GM21576 (cell line): ENCODE measurements at regions not wholly inside any gene's neighbourhood (a gene's known extent, or its start where the extent isn't known, plus 50 kb on each side); places are given as distances from the start of the nearest gene placed in this dataset.

Source experiments
- ATAC-seq: cut with Tn5 transposase; IDR thresholded peaks from one replicate; pipeline ENCODE4 v1.9.1; 2021; ENCODE audit warnings: mild to moderate bottlenecking, moderate library complexity; ENCODE audit not compliant: unreplicated experiment

DNA sequence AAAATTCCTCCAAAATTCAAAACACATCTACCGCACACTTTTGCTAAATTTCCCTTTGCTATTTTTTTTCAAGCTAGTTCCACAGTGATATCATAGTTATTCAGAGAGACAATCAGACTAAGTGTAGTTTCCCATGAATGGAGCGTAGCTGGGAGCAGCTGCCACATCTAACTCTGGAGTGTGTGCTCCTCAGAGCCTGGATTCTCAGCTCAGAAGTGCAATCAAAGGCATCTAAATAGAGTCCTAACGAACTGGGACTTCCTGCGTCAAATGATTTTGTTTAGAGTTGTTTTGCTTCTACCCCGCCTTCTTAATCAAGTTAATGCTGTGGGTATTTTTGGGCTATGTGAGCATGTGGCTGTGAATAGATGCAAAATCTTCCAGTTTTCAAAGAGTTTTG lies 160.3 kb downstream of the TMEM18 start:
- ATAC-seq = no peak

DNA sequence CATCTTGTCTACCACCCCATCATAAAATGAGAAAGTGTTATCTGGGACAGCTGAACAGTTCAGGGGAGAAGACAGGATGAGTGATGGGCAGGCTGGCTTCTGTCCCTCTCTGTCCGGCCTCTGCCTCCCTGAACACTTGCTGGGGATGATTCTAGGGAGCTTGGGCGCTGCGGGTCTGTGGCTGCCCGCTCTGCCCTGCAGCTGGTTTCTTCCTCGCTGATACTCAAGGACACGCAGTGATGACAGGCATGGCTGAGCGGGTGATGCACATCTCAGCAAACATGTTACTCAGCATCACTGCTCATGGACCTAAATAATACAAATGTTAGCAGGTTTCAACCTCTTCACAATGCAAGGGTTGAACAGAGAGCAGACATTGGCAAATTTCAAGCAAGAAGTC lies 161.1 kb downstream of the TMEM18 start:
- ATAC-seq = no peak

DNA sequence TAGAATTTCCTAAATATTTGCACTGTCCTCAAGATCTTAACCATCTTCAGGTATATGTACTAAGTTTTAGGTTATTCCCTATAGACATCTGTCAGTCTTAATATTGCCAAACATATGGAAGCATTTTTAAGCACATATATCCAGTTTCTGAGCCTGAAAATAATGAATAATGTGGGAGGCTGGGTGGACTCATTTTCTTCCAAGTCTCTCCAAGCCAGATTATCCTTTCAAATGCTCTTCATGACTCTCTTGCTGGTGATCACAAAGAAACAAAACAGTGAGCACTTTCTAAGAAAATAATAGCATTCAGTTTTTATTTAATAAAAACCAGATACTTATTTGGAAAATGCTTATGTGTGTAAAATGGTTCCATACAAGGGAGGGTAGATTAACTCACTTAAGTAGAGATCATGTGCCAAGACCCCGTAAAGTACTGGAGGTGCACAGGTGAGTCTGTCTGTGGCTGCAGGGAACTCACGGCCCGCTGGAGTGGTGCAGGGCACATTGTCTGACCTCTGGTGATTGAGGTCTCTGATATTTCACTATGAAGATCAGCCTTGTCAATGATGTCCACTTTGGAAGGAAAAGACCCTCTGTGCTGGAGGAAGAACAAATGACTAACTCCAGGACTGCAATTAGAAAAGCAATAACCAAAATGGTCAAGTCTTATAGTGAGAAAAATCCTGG lies 161.6 kb downstream of the TMEM18 start:
- ATAC-seq = no peak

DNA sequence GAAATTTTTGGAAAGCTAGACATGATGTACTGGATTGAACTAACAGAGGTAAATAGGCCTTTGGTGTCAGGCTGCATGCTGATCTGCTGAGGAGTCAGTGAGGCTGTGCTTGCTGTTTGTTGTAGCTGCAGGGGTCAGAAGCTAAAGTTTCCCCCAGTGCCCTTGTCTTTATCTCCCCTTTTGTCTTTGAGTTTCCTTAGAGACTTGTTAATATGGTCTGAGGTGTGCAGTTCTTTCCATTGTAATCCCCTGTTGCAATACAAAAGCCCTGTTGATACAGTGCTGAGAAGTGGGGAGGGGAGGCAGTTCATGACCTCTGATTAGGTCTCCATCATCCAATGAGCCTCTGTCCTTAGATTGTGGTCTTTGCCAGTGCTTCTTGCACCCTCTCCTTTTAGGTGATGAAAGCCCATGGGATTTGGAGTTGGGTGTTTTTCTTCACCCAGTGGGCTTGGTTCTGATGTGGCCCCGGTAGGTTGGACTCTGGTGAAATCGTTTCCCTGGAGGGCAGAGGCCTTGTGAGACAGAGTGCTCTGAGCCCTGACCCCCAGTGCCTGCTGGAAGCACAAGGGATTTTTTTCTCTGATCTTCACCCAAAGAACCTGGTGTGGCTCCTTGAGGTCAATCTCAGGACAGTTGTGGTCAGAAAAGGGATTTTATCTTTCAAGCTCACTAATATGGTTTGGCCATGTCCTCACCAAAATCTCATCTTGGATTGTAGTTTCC lies 163.1 kb downstream of the TMEM18 start:
- no peak for ATAC-seq

DNA sequence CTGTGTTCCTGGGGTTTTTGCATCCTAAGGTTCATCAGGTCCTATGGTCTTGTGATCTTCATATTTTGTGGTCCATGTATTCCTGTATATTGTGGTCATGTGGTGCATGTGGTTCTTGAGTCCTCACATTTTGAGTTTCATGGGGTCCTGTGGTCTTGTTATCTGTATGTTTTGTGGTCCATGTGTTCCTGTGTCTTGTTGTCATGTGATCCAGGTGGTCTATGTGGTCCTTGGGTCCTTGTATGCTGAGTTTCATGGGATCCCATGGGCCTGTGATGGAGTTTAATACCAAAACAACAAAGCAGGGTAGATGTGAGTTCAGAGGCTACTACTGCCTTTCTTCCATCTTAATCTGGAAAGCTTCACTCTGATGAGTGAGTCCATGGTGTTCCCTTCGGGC lies 166.4 kb downstream of the TMEM18 start:
- no peak for ATAC-seq

DNA sequence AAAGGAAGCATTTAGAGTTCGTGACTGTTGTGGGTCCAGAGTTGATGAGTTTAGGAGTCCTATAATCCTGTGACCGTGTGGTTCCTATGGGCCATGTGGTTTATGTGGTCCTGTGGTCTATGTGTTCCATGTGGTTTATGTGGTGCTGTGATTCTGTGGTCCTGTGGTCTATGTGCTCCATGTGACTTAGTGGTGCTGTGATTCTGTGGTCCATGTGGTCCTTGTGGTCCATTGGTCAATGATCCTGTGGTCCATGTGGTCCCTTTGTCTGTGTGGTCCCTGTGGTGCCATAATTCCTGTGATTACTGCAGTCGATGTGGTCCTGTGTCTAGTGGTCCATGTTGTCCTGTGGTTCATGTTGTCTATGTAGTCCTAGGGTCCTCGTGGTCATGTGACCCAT lies 167.3 kb downstream of the TMEM18 start:
- ATAC-seq = no peak

DNA sequence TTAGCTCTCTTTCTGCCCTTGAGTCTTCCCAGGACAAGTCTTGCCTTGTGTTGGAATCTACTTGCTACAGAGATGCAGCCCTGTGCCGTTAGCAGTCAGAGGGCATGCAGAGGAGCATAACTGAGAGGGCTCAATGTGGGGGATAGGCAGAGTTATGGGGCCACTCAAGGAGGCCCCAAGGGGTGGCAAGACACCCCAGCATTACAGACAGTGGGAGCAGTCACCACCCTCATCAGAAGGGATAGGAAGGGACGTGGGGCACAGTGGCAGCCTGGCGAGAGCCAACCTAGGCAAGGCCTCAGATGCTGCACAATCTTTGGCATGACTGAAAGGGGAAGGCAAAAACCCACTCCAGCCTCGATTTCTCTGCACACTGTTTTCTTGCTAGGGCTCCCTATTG lies 169.1 kb downstream of the TMEM18 start:
- ATAC-seq = no peak

DNA sequence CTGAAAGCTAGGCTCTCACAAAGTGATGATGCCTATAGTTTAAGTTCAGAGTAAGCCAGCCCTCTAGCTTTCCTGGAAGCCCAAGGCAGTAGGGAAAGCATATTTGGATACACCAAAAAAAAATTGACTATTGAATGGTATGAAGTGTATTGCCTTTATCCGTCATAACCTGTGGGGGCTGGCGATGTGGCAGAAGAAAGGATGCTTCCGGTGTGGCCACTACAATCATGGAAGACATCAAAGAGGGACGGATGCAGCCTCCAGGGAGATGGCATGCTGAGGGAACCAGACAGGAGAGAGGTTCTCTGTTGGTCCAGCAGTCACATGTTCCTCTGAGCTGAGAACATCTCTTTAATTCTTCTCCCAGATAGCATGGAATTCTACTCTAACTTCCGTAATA lies 170.3 kb downstream of the TMEM18 start:
- no peak for ATAC-seq

DNA sequence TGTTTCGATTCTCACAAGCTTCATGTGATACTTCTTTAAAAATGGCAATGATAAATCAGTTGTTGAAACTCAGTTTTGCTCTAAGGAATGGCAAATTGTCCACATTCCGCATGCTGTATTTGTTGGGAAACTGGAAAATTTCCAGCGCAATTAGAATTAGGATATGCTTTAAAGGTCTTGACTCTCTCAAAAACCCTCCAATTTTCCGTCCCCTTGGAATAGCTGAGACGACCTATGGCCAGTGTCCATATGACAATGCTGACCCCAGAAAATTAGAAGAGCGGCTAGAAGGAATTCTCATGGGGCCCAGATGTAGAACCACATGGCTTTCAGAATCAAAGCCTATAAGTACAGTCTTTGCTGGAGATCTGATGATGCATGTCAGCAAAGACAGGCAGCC lies 170.8 kb downstream of the TMEM18 start:
- ATAC-seq = no peak

DNA sequence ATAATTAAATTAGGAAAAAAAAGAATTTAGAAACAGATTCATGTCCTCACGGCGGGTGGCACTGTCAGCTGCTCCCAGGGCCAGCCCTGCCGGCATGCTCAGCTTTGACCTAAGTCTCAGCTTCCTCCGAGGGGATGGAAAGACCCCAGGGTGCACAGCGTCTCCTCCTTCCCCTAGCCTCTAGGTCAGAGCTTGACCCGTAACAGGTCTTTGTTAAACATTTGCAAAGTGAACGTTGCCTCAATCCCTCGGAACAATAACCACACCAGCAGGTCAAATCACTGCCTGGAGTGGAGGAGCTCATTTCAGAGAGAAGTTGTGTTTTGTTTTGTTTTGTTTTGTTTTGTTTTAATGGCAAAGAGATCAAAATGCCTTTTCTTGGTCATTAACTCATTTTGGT lies 171.3 kb downstream of the TMEM18 start:
- ATAC-seq = no peak

DNA sequence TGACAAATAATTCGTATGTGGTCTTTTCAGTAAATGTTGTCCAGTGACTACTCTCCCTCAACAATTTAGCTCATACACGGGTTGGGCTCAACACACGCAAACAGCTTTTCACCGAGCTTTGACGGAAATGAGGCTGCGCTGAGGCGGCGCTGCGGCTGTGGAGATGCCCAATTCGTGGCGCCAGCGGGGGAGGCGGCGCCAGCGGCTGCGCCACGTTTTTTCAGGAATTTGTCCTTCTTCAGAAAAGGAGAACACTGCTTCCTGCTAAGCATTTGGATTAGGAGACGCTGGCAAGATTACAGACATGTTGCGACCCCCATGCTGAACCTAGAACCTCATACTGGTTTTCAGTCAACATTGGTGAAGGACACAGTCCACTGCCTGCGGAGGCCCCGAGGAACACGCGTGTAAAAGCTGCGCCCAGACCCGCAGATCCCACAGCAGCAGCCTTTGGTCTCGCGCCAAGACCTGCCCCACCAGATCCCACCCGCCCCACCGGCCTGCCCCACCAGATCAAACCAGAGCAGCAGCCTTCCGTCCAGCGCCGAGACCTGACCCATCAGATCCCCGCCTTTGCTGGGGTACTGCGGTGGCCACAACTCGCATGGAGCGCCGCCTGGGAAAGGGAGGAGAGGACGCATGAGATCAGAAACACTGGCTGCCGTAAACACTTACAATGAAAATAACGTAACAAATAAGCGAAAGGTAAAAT lies 173.8 kb downstream of the TMEM18 start:
- ATAC-seq = no peak

DNA sequence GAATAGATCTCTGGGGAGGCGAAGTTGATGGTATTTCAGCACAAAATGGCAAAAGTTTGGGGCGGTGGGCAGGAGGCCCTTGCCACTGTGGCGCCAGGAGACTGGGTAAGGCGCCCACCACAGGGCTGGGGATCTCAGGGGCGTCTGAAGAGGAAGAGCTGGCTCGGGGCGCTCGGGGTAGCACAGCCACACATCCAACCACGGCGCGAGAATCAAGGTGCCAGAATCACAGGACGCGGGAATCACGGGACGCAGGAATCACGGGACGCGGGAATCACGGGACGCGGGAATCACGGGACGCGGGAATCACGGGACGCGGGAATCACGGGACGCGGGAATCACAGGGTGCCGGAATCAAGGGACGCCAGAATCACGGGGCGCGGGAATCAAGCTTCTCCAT lies 174.4 kb downstream of the TMEM18 start:
- no peak for ATAC-seq

DNA sequence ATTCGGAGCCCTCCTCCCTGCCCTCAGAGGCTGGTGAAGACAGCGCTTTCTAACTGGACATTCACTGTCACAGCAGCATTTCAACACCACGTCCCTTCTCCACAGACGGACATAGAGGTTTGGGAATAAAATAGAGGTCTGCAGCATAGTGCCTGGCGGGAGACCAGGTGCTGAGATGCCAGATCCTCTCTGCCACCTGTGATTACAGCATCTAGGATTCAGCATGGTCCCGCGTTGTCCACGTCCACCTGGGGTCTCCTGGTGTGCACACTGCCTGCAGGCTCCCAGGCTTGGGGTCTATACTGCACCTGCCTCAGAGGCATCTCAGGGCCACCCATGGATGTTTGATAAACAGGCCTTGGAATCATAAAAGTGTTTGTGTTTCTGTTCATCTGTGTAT lies 175.5 kb downstream of the TMEM18 start:
- no peak for ATAC-seq

DNA sequence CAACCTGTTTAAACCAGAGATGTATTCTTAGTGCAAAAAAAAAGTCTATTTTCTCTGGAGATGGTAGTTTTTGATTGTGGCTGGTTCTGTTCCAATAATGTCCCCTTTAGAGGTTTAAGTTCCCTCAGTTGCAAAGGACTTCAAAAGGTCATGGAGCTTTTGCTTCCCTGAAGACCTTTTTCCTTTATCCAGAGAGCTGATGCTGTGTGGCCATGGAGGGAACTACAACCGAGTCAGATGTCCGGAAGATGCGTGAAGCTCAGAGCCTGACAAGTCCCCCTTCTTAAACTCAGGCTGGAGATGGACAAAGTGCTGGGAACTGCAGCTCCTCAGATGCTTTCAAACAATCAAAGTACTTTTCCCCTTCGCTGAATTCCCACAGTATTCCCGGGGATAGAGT lies 176.1 kb downstream of the TMEM18 start:
- ATAC-seq = no peak

DNA sequence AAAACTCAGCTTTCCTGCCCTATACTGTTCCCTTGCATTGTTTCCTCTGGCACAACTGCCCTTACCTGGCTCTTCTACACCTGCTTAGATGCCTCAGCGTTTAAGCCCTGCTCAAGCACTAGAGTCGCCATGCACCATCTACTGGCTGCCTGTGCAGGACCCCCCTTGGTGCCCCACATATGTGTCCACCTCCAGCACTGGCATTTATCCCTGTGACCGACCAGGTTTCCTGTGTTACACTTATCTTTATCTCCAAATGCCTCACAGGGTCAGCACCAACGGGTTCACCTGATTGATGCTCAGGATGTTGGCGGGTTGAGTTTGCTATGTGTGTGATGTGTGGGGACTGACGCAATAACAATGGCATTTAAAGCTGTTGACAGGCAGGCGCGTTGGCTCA lies 177.5 kb downstream of the TMEM18 start:
- ATAC-seq = no peak

DNA sequence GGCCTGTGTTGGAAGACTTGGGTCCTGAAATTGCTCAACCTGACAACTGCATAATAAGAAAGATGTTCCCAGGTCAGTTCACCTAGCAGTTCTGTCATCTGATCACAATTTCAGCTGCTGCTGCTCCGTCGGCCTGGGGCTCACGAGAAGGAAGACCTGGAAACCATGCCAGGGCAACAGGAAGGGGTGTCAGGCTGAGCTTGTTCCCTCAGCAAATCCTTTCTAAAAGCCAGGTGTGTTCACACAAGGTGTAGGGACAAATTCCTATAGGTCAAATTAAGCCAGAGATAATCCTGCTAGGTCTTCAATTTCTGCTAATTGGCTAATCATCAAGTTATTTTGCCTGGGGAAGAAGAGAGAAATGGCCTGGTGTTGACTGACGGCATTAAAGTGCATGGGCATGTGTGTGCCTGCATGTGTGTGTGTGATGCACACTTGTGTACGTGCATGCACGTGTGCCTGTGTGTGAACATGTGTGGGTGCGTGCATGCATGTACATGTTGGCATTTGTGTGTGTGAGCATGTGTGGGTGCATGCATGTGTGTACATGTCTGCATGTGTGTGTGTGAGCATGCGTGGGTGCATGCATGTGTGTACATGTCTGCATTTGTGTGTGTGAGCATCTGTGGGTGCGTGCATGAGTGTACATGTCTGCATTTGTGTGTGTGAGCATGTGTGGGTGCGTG lies 178.6 kb downstream of the TMEM18 start:
- no peak for ATAC-seq

DNA sequence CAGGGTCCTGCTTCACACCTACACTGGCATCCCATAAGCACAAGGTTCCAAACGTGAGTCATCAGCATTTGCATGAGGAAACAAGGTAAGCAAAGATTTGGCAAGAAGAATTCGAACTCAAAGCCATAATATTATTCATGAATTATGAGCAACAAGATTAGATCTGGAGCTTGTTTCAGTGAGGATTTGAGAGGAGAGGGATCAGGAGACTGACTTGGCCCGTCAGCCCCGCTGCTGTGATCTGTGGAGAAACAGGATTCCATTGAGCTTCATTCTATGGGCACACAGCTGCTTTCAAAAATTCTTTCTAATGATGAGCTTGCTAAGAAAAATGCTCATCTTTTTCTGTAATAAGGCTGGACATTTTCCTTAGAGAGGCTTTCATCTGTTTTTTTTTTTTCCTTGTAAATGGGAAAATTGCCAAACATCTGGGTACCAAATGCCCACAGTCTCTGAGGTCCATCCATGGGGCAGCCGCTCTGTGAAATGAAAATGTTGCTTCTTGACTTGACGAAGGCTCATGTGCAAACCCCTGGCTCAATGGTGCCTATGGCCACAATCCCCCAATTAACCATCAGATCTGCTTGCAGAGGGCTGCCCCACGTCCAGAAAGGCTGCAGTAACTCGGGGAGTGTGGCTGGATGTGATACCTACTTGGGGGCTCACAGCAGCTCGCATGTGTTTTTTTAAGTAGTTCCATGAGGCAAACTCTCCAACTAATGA lies 179.3 kb downstream of the TMEM18 start:
- ATAC-seq = no peak

DNA sequence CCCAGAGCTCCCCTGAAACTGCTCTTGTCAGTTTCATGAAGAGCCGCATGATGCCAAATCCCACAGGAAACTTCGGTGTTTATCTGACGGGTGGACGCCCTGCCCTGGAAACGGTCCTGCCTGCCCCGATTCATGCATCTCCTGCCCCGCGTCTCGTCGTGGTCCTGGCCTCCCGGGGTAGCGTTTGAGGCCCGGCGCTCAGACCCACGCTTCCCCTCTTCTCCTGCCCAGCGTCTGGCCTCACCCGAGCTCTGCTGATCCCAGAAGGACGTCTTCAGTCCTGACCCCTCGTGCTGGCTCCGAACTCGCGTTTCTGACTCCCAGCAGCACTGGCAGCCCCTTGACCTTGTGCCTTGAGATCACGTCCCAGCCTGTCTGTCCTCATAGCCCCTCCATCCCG lies 180.5 kb downstream of the TMEM18 start:
- no peak for ATAC-seq

DNA sequence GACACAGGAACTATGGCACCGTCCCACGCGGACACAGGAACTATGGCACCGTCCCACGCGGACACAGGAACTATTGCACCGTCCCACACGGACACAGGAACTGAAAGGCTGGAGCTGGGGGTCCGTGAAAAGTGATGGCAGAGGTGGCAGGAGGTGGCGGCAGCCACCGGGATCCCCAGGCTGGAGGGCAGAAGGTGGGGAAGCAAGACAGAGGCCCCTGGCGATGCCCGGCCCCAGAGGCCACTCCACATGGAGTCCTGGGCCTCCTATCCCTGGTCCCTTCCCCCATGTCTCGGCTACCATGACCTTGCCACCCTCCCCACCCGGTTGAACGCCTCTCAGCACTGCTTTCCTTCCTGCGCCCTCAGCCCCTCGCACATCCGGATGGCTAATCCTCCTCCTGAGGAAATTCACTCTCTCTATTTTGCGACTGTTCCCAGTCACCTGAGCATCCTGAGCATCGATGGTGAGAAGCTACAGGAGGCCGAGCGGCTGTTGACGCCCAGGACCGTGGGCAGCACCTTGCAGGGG lies 181.4 kb downstream of the TMEM18 start:
- no peak for ATAC-seq

DNA sequence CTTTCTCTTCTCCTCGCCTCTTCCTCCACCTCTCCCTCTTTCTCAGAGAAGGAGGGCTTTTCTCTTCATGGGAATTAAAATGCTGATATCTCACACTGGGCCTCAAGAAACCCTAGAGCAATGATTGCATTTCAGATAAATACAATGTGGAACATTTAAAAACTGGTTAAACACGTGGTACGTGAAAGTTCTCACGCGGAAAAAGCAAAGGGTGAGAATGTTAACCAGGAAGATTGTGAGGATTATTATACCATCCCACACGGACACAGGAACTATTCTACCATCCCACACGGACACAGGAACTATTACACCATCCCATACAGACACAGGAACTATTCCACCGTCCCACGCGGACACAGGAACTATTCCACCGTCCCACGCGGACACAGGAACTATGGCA lies 182.4 kb downstream of the TMEM18 start:
- no peak for ATAC-seq

DNA sequence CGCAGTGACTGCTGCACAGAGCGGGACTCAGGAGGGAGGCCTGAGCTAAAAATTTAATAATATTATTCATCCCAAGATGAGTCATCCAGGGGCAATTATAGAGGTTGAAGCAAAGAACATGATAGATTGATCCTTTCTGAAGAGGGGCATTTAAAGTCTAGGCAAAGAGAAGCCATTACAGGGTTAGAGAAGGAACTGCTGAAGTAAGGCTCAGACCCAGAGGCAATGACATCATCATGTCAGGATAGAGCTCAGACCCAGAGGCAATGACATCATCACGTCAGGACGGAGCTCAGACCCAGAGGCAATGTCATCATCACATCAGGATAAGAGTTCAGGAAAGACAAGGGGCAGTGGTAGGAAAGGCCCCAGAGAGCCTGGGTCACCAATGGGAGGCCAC lies 184.0 kb downstream of the TMEM18 start:
- no peak for ATAC-seq
